Bronchial epithelial cell (primary cell): ENCODE measurements at regions not wholly inside any gene's neighbourhood (a gene's known extent, or its start where the extent isn't known, plus 50 kb on each side); places are given as distances from the start of the nearest gene placed in this dataset.

Experiments
- DNase-seq: peaks from one replicate; pipeline ENCODE4 v3.0.0-alpha.2; 2010; ENCODE audit warnings: low read depth
- FAIRE-seq: peaks from 2 replicates; lab custom pipeline; 2011; peaks lifted over from hg19 to GRCh38; lab: Jason Lieb, UNC
- H3K27me3 ChIP-seq: 2 replicates; pipeline ENCODE4 v1.5.1; 2011; ENCODE audit warnings: low read length; ENCODE audit not compliant: control insufficient read depth, insufficient read depth
- H3K36me3 ChIP-seq: 2 replicates; pipeline ENCODE4 v1.5.1; 2011; ENCODE audit warnings: low read length; ENCODE audit not compliant: control insufficient read depth, insufficient read depth
- H3K4me3 ChIP-seq: 2 replicates; pipeline ENCODE4 v1.5.1; 2011; ENCODE audit warnings: mild to moderate bottlenecking, low read depth, low read length, control low read depth
- CTCF ChIP-seq: IDR thresholded peaks from 2 replicates; pipeline ENCODE4 v1.5.1; 2011; ENCODE audit warnings: mild to moderate bottlenecking, moderate library complexity, low read length, control low read depth, inconsistent platforms; ENCODE audit not compliant: insufficient read depth, severe bottlenecking

- Histone ChIP-seq H3K36me3 (no peaks in the 10 kb centered on the region), H3K27me3 (no peaks in the 10 kb centered on the region), H3K4me3 (no peak overlapping the region)
- FAIRE-seq (no peak), DNase-seq (no peak)
- TF ChIP-seq CTCF: no peak
These were observed 598.8 kb downstream of the TUSC7 start for GRCh38 chr3:117308353-117308752.

GRCh38 chr3:117308756-117309155, 599.2 kb downstream of the TUSC7 start:
- FAIRE-seq (no peak), DNase-seq (no peak)
- TF ChIP-seq CTCF: no peak
- Histone ChIP-seq H3K36me3 (no peaks in the 10 kb centered on the region), H3K4me3 (no peak overlapping the region), H3K27me3 (no peaks in the 10 kb centered on the region)

- no peaks in the 10 kb centered on the region for H3K36me3 ChIP-seq
- no peak for TF ChIP-seq CTCF
- no peaks in the 10 kb centered on the region for H3K27me3 ChIP-seq
- FAIRE-seq: no peak
- no peak overlapping the region for H3K4me3 ChIP-seq
- DNase-seq: no peak
These were observed 601.0 kb downstream of the TUSC7 start for GRCh38 chr3:117310536-117310935.

GRCh38 chr3:117314441-117315150, 605.0 kb downstream of the TUSC7 start:
- H3K27me3 ChIP-seq: no peaks in the 10 kb centered on the region
- DNase-seq: no peak
- H3K36me3 ChIP-seq: no peaks in the 10 kb centered on the region
- FAIRE-seq: no peak
- TF ChIP-seq CTCF: no peak
- no peak overlapping the region for H3K4me3 ChIP-seq

GRCh38 chr3:117322866-117323265, 613.3 kb downstream of the TUSC7 start:
- Histone ChIP-seq H3K36me3 (no peaks in the 10 kb centered on the region), H3K4me3 (no peak overlapping the region), H3K27me3 (no peaks in the 10 kb centered on the region)
- no peak for TF ChIP-seq CTCF
- peak; percentile 19 for DNase-seq
- no peak for FAIRE-seq

GRCh38 chr3:117346901-117347300, 637.3 kb downstream of the TUSC7 start:
- no peak for TF ChIP-seq CTCF
- DNase-seq (no peak), FAIRE-seq (no peak)
- no peak overlapping the region for H3K4me3 ChIP-seq
- H3K36me3 ChIP-seq: no peaks in the 10 kb centered on the region
- H3K27me3 ChIP-seq: no peaks in the 10 kb centered on the region
